Activated CD4-positive, alpha-beta memory T cell treated with anti-CD3 and anti-CD28 coated beads, Interleukin-2, amount 10 ng/mL, durations not matched to agents 7 days and 5 days (primary cell): ENCODE measurements at regions not wholly inside any gene's neighbourhood (a gene's known extent, or its start where the extent isn't known, plus 50 kb on each side); places are given as distances from the start of the nearest gene placed in this dataset.

Source experiments
- CTCF ChIA-PET: fragments of 350-600 bp; sonication (Branson Sonifier 250); formaldehyde crosslinking; loops from one replicate; lab custom pipeline; 2021; ENCODE audit warnings: antibody characterized with exemption, inconsistent platforms; lab: Charles Lee
- POLR2A ChIA-PET: fragments of 350-600 bp; sonication (Branson Sonifier 250); formaldehyde crosslinking; loops from one replicate; lab custom pipeline; 2021; ENCODE audit warnings: antibody characterized with exemption; lab: Charles Lee
- DNase-seq: peaks from one replicate; pipeline ENCODE4 v3.0.0-alpha.2; 2020
- H3K27ac Mint-ChIP-seq: one replicate; pipeline ENCODE4 v1.8.0; 2021; ENCODE audit warnings: mild to moderate bottlenecking, mixed read lengths
- H3K27me3 Mint-ChIP-seq: one replicate; pipeline ENCODE4 v1.8.0; 2021; ENCODE audit warnings: mixed read lengths
- H3K36me3 Mint-ChIP-seq: one replicate; pipeline ENCODE4 v1.8.0; 2021; ENCODE audit warnings: low read depth, mixed read lengths
- H3K4me1 Mint-ChIP-seq: one replicate; pipeline ENCODE4 v1.8.0; 2021; ENCODE audit warnings: mixed read lengths
- H3K4me3 Mint-ChIP-seq: one replicate; pipeline ENCODE4 v1.8.0; 2021; ENCODE audit warnings: mild to moderate bottlenecking, mixed read lengths
- H3K9me3 Mint-ChIP-seq: one replicate; pipeline ENCODE4 v1.8.0; 2021; ENCODE audit warnings: mixed read lengths

GRCh38 chr13:50189450-50189849 lies 174.2 kb downstream of the KCNRG start:
- no peaks in the 10 kb centered on the region for H3K9me3 Mint-ChIP-seq
- no peak overlapping the region for H3K4me3 Mint-ChIP-seq
- peaks cover 31% of the 10 kb centered on the region for H3K27me3 Mint-ChIP-seq
- H3K27ac Mint-ChIP-seq = no peak overlapping the region
- ChIA-PET POLR2A (interaction anchor here (1.4 kb wide), 1 partner anchor 60 kb away, joined by 4 read pairs; no protein-coding TSS in a partner anchor), CTCF (interaction anchor here (1.0 kb wide), 1 partner anchor 212 kb away, joined by 3 read pairs; no protein-coding TSS in a partner anchor)
- DNase-seq = no peak
- peaks cover 3% of the 10 kb centered on the region for H3K4me1 Mint-ChIP-seq
- H3K36me3 Mint-ChIP-seq = no peaks in the 10 kb centered on the region

DNA sequence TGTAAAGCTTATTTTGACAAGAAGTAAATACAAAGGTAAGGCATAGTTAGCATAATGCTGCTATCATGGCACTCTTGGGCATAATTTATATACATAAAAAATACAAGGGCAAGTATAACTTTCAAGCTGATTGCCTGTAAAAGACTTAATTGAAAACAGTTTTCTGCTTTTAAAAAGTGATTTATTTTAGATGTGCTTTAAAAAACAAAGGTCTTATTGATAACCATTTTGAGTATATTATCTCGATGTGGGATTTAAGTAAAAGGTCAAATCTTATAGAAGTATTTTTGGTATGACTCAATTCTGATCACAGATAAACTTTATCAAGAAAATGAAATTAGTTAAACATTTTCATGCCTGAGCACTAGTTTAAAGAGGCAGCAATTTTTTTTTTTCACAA lies 175.8 kb downstream of the KCNRG start:
- no peak for DNase-seq
- Mint-ChIP-seq H3K27me3 (peaks cover 33% of the 10 kb centered on the region), H3K9me3 (no peaks in the 10 kb centered on the region), H3K36me3 (no peaks in the 10 kb centered on the region), H3K4me3 (no peak overlapping the region), H3K27ac (no peak overlapping the region), H3K4me1 (peaks cover 3% of the 10 kb centered on the region)
- POLR2A ChIA-PET = no interaction called here
- CTCF ChIA-PET = interaction anchor here (0.6 to 1.1 kb wide), 2 partner anchors 12 to 255 kb away, joined by 3 read pairs; partner anchors contain the start of gene SPRYD7

DNA sequence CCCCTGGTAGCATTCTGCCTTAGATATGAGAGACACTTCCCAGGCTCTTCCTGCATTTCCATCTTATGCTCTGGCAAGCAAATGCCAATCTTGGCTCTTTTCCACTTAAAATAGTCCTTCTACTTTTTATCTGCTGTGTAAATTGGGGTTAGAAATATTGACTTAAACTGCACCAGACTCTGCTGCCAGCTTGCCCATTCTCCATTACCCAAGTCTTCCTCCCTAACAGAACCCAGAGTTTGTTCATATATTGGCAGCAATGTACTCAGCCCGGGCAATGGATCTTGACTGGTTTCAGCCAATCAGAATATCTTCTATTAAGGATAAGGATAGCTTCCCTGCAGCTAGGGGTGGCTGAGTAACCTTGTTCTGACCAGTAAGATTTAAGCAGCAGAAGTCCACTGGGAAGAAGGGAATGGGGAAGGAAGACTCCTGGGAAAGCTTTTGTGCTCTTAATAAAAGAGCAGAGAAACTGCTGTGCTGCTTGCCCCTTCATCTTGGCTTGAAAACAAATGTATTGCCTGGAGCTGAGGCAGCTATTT lies 177.1 kb downstream of the KCNRG start:
- Mint-ChIP-seq H3K36me3 (no peaks in the 10 kb centered on the region), H3K27ac (no peak overlapping the region), H3K27me3 (peaks cover 34% of the 10 kb centered on the region), H3K9me3 (no peaks in the 10 kb centered on the region), H3K4me3 (no peak overlapping the region), H3K4me1 (no peaks in the 10 kb centered on the region)
- DNase-seq = no peak
- POLR2A ChIA-PET = no interaction called here
- CTCF ChIA-PET = no interaction called here

DNA sequence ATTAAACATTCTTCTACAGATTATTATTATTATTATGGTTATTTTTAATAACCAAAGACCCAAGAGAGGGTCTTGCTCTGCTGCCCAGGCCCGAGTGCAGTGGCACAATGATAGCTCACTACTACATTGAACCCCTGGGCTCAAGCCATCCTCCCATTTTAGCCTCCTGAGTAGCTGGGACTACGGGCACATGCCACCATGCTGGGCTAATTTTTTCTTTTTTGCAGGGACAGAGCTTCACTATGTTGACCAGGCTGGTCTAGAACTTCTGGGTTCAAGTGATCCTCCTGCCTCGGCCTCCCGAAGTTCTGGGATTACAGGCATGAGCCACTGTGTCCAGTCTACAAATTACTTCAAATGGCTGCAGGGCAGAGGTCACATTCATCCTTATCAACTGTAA lies 179.8 kb downstream of the KCNRG start:
- CTCF ChIA-PET = no interaction called here
- H3K27me3 Mint-ChIP-seq = peaks cover 21% of the 10 kb centered on the region
- H3K36me3 Mint-ChIP-seq = no peaks in the 10 kb centered on the region
- no peaks in the 10 kb centered on the region for H3K9me3 Mint-ChIP-seq
- POLR2A ChIA-PET = no interaction called here
- H3K4me3 Mint-ChIP-seq = no peak overlapping the region
- H3K27ac Mint-ChIP-seq = no peak overlapping the region
- H3K4me1 Mint-ChIP-seq = no peaks in the 10 kb centered on the region
- no peak for DNase-seq

- Mint-ChIP-seq H3K9me3 (no peaks in the 10 kb centered on the region), H3K27me3 (peaks cover 20% of the 10 kb centered on the region), H3K27ac (no peak overlapping the region), H3K4me3 (no peak overlapping the region), H3K36me3 (no peaks in the 10 kb centered on the region), H3K4me1 (no peaks in the 10 kb centered on the region)
- CTCF ChIA-PET = no interaction called here
- POLR2A ChIA-PET = no interaction called here
- no peak for DNase-seq
Observed at GRCh38 chr13:50196118-50196517, 180.9 kb downstream of the KCNRG start.

DNA sequence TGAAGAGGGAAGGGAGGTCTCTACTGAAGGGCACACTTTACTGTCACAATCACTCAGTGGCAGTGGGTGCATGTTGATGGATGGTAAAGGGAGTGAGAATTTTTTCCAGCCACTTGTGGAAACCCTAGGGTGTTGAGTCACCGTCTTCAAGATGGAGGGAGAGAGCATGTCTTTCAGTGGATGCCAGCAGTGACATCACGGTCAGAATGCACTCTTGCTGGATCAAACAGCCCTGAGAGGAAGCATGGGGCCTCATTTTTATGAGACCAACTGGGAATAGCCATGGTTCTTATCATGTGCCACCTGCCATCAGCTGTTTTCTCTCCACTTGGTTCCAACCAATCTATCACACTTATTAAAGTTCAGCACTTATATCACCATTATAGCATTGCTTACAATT lies 182.5 kb downstream of the KCNRG start:
- Mint-ChIP-seq H3K9me3 (no peaks in the 10 kb centered on the region), H3K27ac (no peak overlapping the region), H3K36me3 (no peaks in the 10 kb centered on the region), H3K27me3 (peaks cover 16% of the 10 kb centered on the region), H3K4me1 (no peaks in the 10 kb centered on the region), H3K4me3 (no peak overlapping the region)
- ChIA-PET CTCF (no interaction called here), POLR2A (no interaction called here)
- DNase-seq = no peak

DNA sequence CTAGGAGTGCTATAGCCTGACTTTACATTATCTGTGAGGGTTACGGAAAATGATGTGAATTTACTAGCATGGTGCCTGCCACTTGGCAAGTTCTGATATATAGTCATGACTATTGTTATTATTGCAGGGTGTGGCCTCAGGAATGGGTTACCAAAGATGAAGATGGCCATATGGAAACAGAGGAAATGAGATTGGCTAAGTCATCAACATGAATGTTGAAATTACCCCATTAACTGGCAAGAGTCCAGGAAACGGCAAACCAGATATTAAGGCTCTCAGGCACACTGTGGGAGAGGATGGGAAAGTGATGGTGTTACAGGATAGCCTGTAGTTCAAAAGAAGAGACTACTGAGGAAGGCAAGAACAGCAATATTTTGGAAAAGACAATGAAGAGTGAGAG lies 183.3 kb downstream of the KCNRG start:
- Mint-ChIP-seq H3K4me1 (no peaks in the 10 kb centered on the region), H3K36me3 (no peaks in the 10 kb centered on the region), H3K27ac (no peak overlapping the region), H3K27me3 (peaks cover 15% of the 10 kb centered on the region), H3K9me3 (no peaks in the 10 kb centered on the region), H3K4me3 (no peak overlapping the region)
- DNase-seq = no peak
- ChIA-PET POLR2A (no interaction called here), CTCF (no interaction called here)

DNA sequence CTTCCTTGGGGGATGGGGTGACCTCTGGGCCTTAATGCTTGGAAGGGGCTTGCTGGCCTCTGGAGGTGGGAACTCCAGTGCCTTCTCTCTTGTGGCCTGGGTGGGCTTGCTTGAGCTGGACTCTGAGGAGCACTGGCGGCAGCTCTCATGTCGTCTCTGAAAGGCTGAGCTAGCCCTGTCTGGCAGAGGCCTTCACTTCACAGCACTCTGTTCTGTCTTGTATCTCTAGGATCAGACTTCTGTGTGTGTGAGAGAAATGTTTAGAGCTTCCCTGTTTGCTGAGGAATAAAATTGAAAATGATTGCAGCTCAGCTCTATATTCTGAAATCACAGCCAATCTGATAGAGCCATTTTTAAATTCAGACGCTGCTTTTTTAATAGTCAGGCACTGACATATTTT lies 185.3 kb downstream of the KCNRG start:
- H3K4me3 Mint-ChIP-seq = no peak overlapping the region
- ChIA-PET POLR2A (no interaction called here), CTCF (no interaction called here)

GRCh38 chr13:50200988-50201387 lies 185.7 kb downstream of the KCNRG start:
- Mint-ChIP-seq H3K27me3 (peaks cover 14% of the 10 kb centered on the region), H3K27ac (no peak overlapping the region), H3K9me3 (no peaks in the 10 kb centered on the region), H3K36me3 (no peaks in the 10 kb centered on the region), H3K4me1 (no peaks in the 10 kb centered on the region), H3K4me3 (no peak overlapping the region)
- ChIA-PET CTCF (no interaction called here), POLR2A (no interaction called here)
- DNase-seq = no peak

More for the DNA sequence above, 185.3 kb downstream of the KCNRG start:
- no peaks in the 10 kb centered on the region for H3K4me1 Mint-ChIP-seq
- H3K36me3 Mint-ChIP-seq = no peaks in the 10 kb centered on the region
- H3K27ac Mint-ChIP-seq = no peak overlapping the region
- peaks cover 14% of the 10 kb centered on the region for H3K27me3 Mint-ChIP-seq
- DNase-seq = no peak
- no peaks in the 10 kb centered on the region for H3K9me3 Mint-ChIP-seq

DNA sequence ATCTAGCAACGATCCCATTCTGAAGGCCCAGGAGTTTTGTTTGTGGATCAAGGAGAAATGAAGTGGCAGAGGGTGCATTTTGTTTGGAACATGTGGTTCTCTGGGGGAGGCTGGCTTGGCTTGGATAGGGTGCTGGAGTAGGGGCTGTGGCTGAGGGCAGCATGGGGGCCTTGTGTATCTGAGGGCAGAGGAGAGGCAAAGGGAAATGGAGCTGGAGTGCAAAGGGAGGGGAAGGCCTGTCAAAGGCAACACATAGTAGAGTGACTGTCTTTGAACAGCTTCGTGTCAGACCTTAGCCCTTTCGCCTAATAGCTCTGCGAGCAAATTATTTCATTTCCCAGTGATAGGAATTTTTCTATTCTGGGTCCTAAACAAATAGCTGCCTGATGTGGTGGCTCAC lies 187.2 kb downstream of the KCNRG start:
- Mint-ChIP-seq H3K9me3 (no peaks in the 10 kb centered on the region), H3K4me1 (no peaks in the 10 kb centered on the region), H3K36me3 (no peaks in the 10 kb centered on the region), H3K4me3 (no peak overlapping the region), H3K27ac (no peak overlapping the region), H3K27me3 (peaks cover 6% of the 10 kb centered on the region)
- CTCF ChIA-PET = no interaction called here
- POLR2A ChIA-PET = no interaction called here
- DNase-seq = no peak

- H3K4me3 Mint-ChIP-seq = no peak overlapping the region
Observed at GRCh38 chr13:50203256-50203941, 188.2 kb downstream of the KCNRG start.

DNA sequence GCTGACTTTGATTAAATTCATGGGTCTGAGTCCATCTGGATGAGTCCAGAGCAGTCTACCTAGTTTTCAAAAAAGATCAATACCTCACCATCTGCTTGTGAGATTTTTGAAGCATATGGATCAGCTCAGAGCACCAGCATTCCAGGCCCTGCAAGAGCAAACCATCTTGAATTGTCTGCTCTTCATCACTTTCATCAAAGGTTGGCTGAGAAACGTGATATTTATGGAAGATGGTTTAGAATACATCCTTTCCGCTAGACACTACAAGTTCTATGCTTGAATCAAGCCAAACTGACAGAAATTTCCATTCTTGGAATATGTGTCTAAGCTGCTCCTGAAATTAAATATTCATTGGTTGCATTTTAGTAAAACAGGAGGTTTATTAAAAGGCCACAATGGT lies 190.3 kb downstream of the KCNRG start:
- DNase-seq = no peak
- Mint-ChIP-seq H3K9me3 (no peaks in the 10 kb centered on the region), H3K27ac (no peak overlapping the region), H3K4me3 (no peak overlapping the region), H3K27me3 (peaks cover 12% of the 10 kb centered on the region), H3K36me3 (no peaks in the 10 kb centered on the region), H3K4me1 (no peaks in the 10 kb centered on the region)
- CTCF ChIA-PET = no interaction called here
- POLR2A ChIA-PET = interaction anchor here (1.2 kb wide), 1 partner anchor 20 kb away, joined by 3 read pairs; no protein-coding TSS in a partner anchor

More at GRCh38 chr13:50203256-50203941, 188.2 kb downstream of the KCNRG start:
- Mint-ChIP-seq H3K27ac (no peak overlapping the region), H3K36me3 (no peaks in the 10 kb centered on the region), H3K9me3 (no peaks in the 10 kb centered on the region), H3K4me1 (no peaks in the 10 kb centered on the region), H3K27me3 (peaks cover 6% of the 10 kb centered on the region)
- POLR2A ChIA-PET = no interaction called here
- DNase-seq = no peak
- CTCF ChIA-PET = interaction anchor here (0.7 kb wide), 1 partner anchor 12 kb away, joined by 3 read pairs; no protein-coding TSS in a partner anchor

DNA sequence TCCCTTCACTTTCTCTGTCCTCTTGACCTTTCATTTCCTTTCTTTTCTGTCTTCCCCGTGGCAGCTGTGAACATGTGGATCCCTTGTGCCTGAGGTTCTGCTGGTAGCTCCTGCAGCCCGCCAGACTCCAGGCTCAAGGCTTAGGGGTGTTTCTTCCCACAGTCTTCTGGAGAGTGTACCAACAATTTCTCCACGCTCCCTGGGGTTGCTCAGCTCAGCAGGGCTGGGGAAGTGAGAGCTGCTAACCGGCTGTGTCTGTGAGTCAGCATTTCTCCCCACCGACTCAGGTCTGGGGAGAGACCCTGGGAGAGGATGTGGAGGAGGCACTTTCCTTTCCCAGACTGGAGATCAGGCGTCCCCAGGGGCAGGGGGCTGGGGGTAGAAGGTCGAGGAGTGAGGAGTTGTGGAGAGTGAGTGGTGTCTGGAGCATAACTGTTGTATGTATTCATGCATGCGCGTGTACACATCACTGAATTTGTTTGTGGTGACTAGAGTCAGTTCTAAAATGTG lies 193.6 kb downstream of the KCNRG start:
- H3K27ac Mint-ChIP-seq = no peak overlapping the region
- H3K36me3 Mint-ChIP-seq = no peaks in the 10 kb centered on the region
- peaks cover 18% of the 10 kb centered on the region for H3K27me3 Mint-ChIP-seq
- no peak overlapping the region for H3K4me3 Mint-ChIP-seq
- H3K9me3 Mint-ChIP-seq = peaks cover 8% of the 10 kb centered on the region
- ChIA-PET POLR2A (no interaction called here), CTCF (no interaction called here)
- no peaks in the 10 kb centered on the region for H3K4me1 Mint-ChIP-seq
- DNase-seq = no peak
